ENCODE measurements at regions not wholly inside any gene's neighbourhood (a gene's known extent, or its start where the extent isn't known, plus 50 kb on each side); places are given as distances from the start of the nearest gene placed in this dataset.
"Not testable (repeated sequence)": the region's sequence is repeated elsewhere in the genome, so short reads cannot be mapped to it uniquely, and the experiment has no call there.

- DNase-seq: not testable (repeated sequence)
These were observed 76.4 kb upstream of the COBL start for GRCh38 chr7:51393003-51393402.

GRCh38 chr7:51389952-51390351 is 73.3 kb upstream of the COBL start:
- not testable (repeated sequence) for DNase-seq

- not testable (repeated sequence) for DNase-seq
These were observed 72.7 kb upstream of the COBL start for GRCh38 chr7:51389216-51389812.

GRCh38 chr7:51388241-51388640 is 71.6 kb upstream of the COBL start:
- DNase-seq: not testable (repeated sequence)

- DNase-seq: not testable (repeated sequence)
These were observed 70.4 kb upstream of the COBL start for GRCh38 chr7:51386806-51387568.

- DNase-seq: not testable (repeated sequence)
These were observed 69.6 kb upstream of the COBL start for GRCh38 chr7:51386184-51386583.

- not testable (repeated sequence) for DNase-seq
These were observed 65.6 kb upstream of the COBL start for GRCh38 chr7:51382243-51382642.

- peak; percentile 42 for DNase-seq
These were observed 59.9 kb upstream of the COBL start for GRCh38 chr7:51376420-51377092.

GRCh38 chr7:51374936-51375335 is 58.3 kb upstream of the COBL start:
- no peak for DNase-seq

- not testable (repeated sequence) for DNase-seq
These were observed 57.0 kb upstream of the COBL start for GRCh38 chr7:51373607-51374006.

- peak; percentile 3 for DNase-seq
These were observed 53.1 kb upstream of the COBL start for GRCh38 chr7:51369746-51370145.

- DNase-seq: not testable (repeated sequence)
These were observed 52.6 kb upstream of the COBL start for GRCh38 chr7:51369228-51369627.

GRCh38 chr7:51368334-51368733 is 51.7 kb upstream of the COBL start:
- no peak for DNase-seq

- DNase-seq: no peak
These were observed 51.0 kb upstream of the COBL start for GRCh38 chr7:51367614-51367968.

- peak; percentile 41 for DNase-seq
These were observed 50.5 kb upstream of the COBL start for GRCh38 chr7:51366930-51367613.

Measured in fibroblast of skin of scalp (primary cell).